PC-3 (cell line): ENCODE measurements at regions not wholly inside any gene's neighbourhood (a gene's known extent, or its start where the extent isn't known, plus 50 kb on each side); places are given as distances from the start of the nearest gene placed in this dataset.
A peak's percentile ranks its signal among the peaks of the same experiment; 100 is the strongest.

Experiments used
- ATAC-seq: fragments of 200-7000 bp; cut with Tn5 transposase; 2 replicates; pipeline ENCODE4 v1.9.1; 2020; ENCODE audit warnings: mild to moderate bottlenecking, moderate library complexity
- BruUV-seq: library from RNA; stranded (reverse); fragments of 400-500 nt; replicated peaks from 2 replicates; lab custom pipeline; 2021; lab: Mats Ljungman, UMichigan
- CTCF ChIA-PET: fragments of 300-600 bp; sonication (Branson Sonifier 250); formaldehyde crosslinking; loops from one replicate; lab custom pipeline; 2022; ENCODE audit warnings: antibody characterized with exemption; lab: Charles Lee
- POLR2A ChIA-PET: fragments of 300-600 bp; sonication (Branson Sonifier 250); formaldehyde crosslinking; loops from one replicate; lab custom pipeline; 2022; ENCODE audit warnings: antibody characterized with exemption; ENCODE audit not compliant: unreplicated experiment; lab: Charles Lee
- DNase-seq: peaks from one replicate; pipeline ENCODE4 v3.0.0-alpha.2; 2015
- H2AFZ ChIP-seq: fragments of 300-600 bp; sonication (generic); 2 replicates; pipeline ENCODE4 v1.6.0; 2016; ENCODE audit warnings: antibody characterized with exemption, low read length
- H3F3A ChIP-seq: fragments of 300-600 bp; sonication (generic); one replicate; pipeline ENCODE4 v1.6.0; 2017; ENCODE audit warnings: antibody characterized with exemption, low read length, control low read depth, mild to moderate bottlenecking; ENCODE audit not compliant: unreplicated experiment
- H3K27ac ChIP-seq: fragments of 300-600 bp; sonication (generic); 2 replicates; pipeline ENCODE4 v1.5.1; 2016; ENCODE audit warnings: mild to moderate bottlenecking, low read length
- H3K27me3 ChIP-seq: fragments of 300-600 bp; sonication (generic); 2 replicates; pipeline ENCODE4 v1.6.1; 2016; ENCODE audit warnings: low read length, mixed read lengths
- H3K36me3 ChIP-seq: fragments of 300-600 bp; sonication (generic); 2 replicates; pipeline ENCODE4 v1.6.1; 2016; ENCODE audit warnings: low read depth, mixed run types, low read length, mixed read lengths
- H3K4me1 ChIP-seq: fragments of 300-600 bp; sonication (generic); 2 replicates; pipeline ENCODE4 v1.5.1; 2016; ENCODE audit warnings: low read length; ENCODE audit not compliant: insufficient read depth
- H3K4me2 ChIP-seq: fragments of 300-600 bp; sonication (generic); 2 replicates; pipeline ENCODE4 v1.6.0; 2016; ENCODE audit warnings: low read length
- H3K4me3 ChIP-seq: fragments of 300-600 bp; sonication (generic); 2 replicates; pipeline ENCODE4 v1.5.1; 2016; ENCODE audit warnings: mild to moderate bottlenecking, low read length, mixed read lengths
- H3K79me2 ChIP-seq: fragments of 300-600 bp; sonication (generic); 2 replicates; pipeline ENCODE4 v1.6.1; 2017; ENCODE audit warnings: low read length, mixed read lengths
- H3K9ac ChIP-seq: fragments of 300-600 bp; sonication (generic); 2 replicates; pipeline ENCODE4 v1.6.0; 2016; ENCODE audit warnings: mild to moderate bottlenecking, low read length
- H3K9me2 ChIP-seq: fragments of 300-600 bp; sonication (generic); replicated peaks from 2 replicates; pipeline ENCODE4 v1.6.1; 2016; ENCODE audit warnings: mixed run types, low read length, mixed read lengths
- H3K9me3 ChIP-seq: fragments of 300-600 bp; sonication (generic); 2 replicates; pipeline ENCODE4 v1.6.1; 2016; ENCODE audit warnings: low read length, mixed read lengths
- H4K20me1 ChIP-seq: fragments of 300-600 bp; sonication (generic); 2 replicates; pipeline ENCODE4 v1.6.1; 2016; ENCODE audit warnings: low read length, mixed read lengths
- CTCF ChIP-seq: fragments of 300-600 bp; sonication (generic); conservative IDR thresholded peaks from 2 replicates; pipeline ENCODE4 v1.5.1; 2017; ENCODE audit warnings: antibody characterized with exemption, low read depth, mild to moderate bottlenecking, low read length
- EZH2 ChIP-seq: fragments of 300-600 bp; sonication (generic); IDR thresholded peaks from one replicate; pipeline ENCODE4 v1.6.1; 2017; ENCODE audit warnings: antibody characterized with exemption, mild to moderate bottlenecking, low read length; ENCODE audit not compliant: unreplicated experiment
- EZH2phosphoT487 ChIP-seq: fragments of 300-600 bp; sonication (generic); IDR thresholded peaks from 2 replicates; pipeline ENCODE4 v1.6.1; 2018; ENCODE audit warnings: mild to moderate bottlenecking, antibody characterized with exemption, low read length, borderline replicate concordance
- intact Hi-C: fragments of 100-400 bp; cut with micrococcal nuclease; formaldehyde crosslinking; loops from 2 replicates; pipeline ENCODE4 v1.9.0; 2023

GRCh38 chr14:82379291-82379690 is 845.6 kb upstream of the SEL1L start:
- H3K9me2 ChIP-seq: no peaks in the 10 kb centered on the region
- ATAC-seq (no peak), DNase-seq (no peak)
- no peaks in the 10 kb centered on the region for H3F3A ChIP-seq
- no peak overlapping the region for H3K27ac ChIP-seq
- ChIA-PET POLR2A (no interaction called here), CTCF (no interaction called here)
- no peak overlapping the region for H3K4me3 ChIP-seq
- H2AFZ ChIP-seq: no peak overlapping the region
- no peaks in the 10 kb centered on the region for H3K27me3 ChIP-seq
- no peak for TF ChIP-seq EZH2
- no peak for TF ChIP-seq EZH2phosphoT487
- TF ChIP-seq CTCF: no peak
- H3K9me3 ChIP-seq: peaks cover 5% of the 10 kb centered on the region
- BruUV-seq: no TSS peak
- intact Hi-C loops: no loop called here
- H3K36me3 ChIP-seq: no peaks in the 10 kb centered on the region
- H3K4me2 ChIP-seq: no peak overlapping the region
- H3K9ac ChIP-seq: no peak overlapping the region
- no peaks in the 10 kb centered on the region for H4K20me1 ChIP-seq
- H3K4me1 ChIP-seq: no peaks in the 10 kb centered on the region
- H3K79me2 ChIP-seq: no peaks in the 10 kb centered on the region

GRCh38 chr14:82385048-82385447 is 851.4 kb upstream of the SEL1L start:
- Histone ChIP-seq H3K79me2 (no peaks in the 10 kb centered on the region), H3K4me3 (no peak overlapping the region), H3K9me3 (peaks cover 4% of the 10 kb centered on the region), H3K9me2 (no peaks in the 10 kb centered on the region), H3K4me1 (no peaks in the 10 kb centered on the region), H2AFZ (no peak overlapping the region), H3K27ac (no peak overlapping the region), H3K9ac (no peak overlapping the region), H3K36me3 (no peaks in the 10 kb centered on the region), H3K4me2 (no peak overlapping the region), H3K27me3 (no peaks in the 10 kb centered on the region), H4K20me1 (no peaks in the 10 kb centered on the region), H3F3A (no peaks in the 10 kb centered on the region)
- intact Hi-C loops: no loop called here
- ATAC-seq (no peak), DNase-seq (peak; percentile 28)
- TF ChIP-seq EZH2phosphoT487: no peak
- TF ChIP-seq CTCF: no peak
- TF ChIP-seq EZH2: no peak
- ChIA-PET POLR2A (no interaction called here), CTCF (no interaction called here)
- no TSS peak for BruUV-seq

- Histone ChIP-seq H3K79me2 (no peaks in the 10 kb centered on the region), H3K4me2 (no peak overlapping the region), H3K27ac (no peak overlapping the region), H4K20me1 (no peaks in the 10 kb centered on the region), H3K27me3 (no peaks in the 10 kb centered on the region), H3K9me3 (peaks cover 5% of the 10 kb centered on the region), H2AFZ (no peak overlapping the region), H3K4me1 (no peaks in the 10 kb centered on the region), H3K9ac (no peak overlapping the region), H3F3A (no peaks in the 10 kb centered on the region), H3K9me2 (no peaks in the 10 kb centered on the region), H3K4me3 (no peak overlapping the region), H3K36me3 (no peaks in the 10 kb centered on the region)
- CTCF ChIA-PET: no interaction called here
- no peak for DNase-seq
- POLR2A ChIA-PET: no interaction called here
- no peak for ATAC-seq
- BruUV-seq: no TSS peak
- intact Hi-C loops: no loop called here
- TF ChIP-seq EZH2: no peak
- no peak for TF ChIP-seq EZH2phosphoT487
- no peak for TF ChIP-seq CTCF
These were observed 854.0 kb upstream of the SEL1L start for GRCh38 chr14:82387699-82388098.
